NCI-H1694 treated with DMSO at 0.1 percent for 48 hours (cell line): ENCODE measurements at regions not wholly inside any gene's neighbourhood (a gene's known extent, or its start where the extent isn't known, plus 50 kb on each side); places are given as distances from the start of the nearest gene placed in this dataset.

ENCODE experiments used
- DNase-seq: peaks from one replicate; lab custom pipeline; 2025; lab: John Stamatoyannopoulos, UW

GRCh38 chr17:73694491-73694890, 50.2 kb upstream of the SDK2 start:
- no peak for DNase-seq

DNA sequence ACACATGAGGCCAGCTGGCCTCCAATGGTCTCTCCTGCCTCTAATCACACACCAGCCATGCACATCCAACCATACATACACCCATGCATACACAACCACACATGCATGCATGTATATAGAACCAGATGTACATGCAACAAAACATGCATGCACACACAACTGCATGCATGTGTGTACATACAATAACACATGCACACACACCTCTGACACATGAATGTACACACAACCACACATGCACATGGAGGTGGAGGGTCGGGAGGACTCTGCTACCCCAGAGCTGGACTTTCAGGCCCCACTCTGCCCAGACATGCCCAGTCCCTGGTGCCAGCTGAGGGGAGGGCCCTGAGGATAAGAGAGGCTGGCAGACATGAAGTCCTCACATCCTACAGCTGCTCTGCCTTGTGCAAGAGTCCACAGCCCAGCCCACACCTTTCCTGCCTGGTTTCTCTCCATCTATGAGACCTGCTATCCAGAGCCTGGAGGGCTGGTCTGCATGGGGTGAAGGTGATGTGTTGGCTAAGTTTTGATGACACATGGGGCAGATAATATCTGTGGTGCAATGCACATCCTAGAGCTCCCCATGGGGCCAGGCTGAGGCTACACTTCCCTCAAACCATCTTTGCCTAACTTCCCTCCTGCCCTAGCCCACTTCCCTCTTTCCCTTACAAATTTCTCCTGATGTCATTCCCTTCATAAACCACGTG, 50.9 kb upstream of the SDK2 start:
- no peak for DNase-seq

GRCh38 chr17:73696251-73696650, 52.0 kb upstream of the SDK2 start:
- no peak for DNase-seq

- no peak for DNase-seq
These were observed 53.6 kb upstream of the SDK2 start for GRCh38 chr17:73697872-73698271.

DNA sequence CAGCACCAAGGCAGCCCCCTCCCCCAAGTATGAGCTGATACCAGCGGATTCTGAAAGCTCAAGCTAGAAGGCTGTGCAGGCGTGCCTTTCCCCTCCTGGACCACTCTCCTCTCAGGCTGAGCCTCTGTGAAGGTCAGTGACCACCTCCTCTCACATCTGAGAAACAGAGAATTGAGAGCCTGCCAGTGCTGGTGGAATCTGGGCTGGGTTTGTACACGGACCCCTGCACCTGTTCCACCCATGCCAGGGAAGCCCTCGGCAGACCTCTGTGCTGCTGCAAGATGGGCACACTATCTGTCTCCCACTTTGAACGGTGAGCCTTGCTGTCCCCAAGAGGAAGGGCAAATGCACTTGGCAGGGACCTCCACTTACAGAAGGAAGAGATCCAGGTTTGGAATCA, 54.7 kb upstream of the SDK2 start:
- DNase-seq = no peak

- DNase-seq = no peak
These were observed 57.5 kb upstream of the SDK2 start for GRCh38 chr17:73701701-73702100.

GRCh38 chr17:73703192-73703591, 58.9 kb upstream of the SDK2 start:
- no peak for DNase-seq

GRCh38 chr17:73703917-73704316, 59.7 kb upstream of the SDK2 start:
- no peak for DNase-seq

DNA sequence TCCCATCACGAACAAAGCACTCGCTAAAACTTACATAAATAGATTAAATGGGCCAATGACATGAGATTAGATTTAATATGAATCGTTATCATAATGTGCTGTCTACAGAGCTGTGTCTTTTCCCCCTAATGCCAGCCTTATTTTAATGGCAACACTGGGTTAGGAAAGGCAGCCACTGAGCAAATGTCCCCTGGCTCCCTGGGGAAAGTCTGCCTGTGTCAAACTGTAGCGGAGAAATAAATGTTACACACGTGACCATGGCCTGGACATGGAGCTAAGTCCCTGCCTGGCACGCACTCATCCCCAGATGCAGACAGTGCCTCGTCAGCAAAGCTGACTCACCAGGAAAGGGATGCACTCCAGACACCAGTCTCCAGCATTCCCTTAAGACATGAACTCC, 61.3 kb upstream of the SDK2 start:
- no peak for DNase-seq

DNA sequence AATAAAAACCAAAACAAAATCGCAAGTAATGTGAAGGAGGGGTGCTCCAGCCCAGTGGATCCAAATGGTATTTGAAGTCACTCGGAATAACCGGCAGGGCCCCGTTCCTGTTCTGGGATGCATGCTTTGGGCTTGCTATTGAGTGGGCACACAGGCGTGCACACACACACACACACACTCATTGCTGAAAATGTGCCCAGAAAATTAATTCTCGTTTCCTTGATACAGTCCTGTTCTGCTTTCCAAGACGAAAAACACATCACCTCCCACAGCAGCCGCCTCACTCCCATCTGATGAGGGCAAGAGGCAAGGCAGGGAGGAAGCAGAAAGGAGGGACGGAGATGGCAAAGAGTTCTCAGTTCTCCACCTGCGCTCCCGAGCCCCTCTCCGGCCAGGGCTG, 62.2 kb upstream of the SDK2 start:
- no peak for DNase-seq

DNA sequence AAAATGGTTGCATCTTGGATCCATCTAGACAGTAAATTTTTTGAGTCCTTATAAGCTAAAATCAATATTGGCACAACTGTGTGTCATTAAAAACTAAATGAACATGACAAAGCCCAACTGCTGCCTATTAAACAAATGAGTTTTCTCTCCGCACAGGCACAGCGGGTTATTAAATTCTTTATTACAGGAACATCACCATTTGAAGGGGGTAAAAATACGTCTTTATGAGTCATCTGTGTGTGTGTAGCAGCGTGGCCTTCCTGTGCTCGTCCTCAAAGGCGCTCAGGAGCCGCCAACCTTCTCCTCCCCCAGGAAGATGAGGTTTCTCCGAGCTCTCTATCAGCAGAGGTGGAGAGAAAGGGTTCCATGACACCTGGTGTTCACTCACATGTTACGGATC, 62.6 kb upstream of the SDK2 start:
- DNase-seq = no peak

- no peak for DNase-seq
These were observed 63.1 kb upstream of the SDK2 start for GRCh38 chr17:73707358-73707757.

DNA sequence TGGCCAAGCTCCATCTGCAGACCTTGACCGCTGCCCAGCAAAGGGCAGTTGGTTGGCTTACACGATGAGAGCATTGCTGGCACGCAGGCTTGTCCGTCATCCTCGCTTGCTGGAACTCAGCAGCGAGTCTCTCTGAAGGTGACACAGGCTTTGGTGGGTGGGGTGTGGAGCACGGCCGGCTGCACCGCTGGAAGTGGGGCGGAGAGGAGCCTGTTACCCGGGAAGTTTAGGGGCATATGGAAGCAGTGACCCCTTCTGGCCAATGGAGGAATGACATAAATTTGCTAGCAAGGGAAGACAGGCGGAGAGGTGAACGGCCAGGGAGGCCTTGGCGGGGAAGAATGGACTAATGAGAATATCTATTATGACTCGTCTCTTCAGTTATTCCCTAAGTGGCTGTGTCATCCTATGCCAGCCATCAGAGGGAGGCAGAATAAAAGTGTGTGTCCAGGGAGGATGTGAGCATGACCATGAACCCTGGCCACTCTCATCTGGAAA, 65.9 kb upstream of the SDK2 start:
- DNase-seq = peak; percentile 51

DNA sequence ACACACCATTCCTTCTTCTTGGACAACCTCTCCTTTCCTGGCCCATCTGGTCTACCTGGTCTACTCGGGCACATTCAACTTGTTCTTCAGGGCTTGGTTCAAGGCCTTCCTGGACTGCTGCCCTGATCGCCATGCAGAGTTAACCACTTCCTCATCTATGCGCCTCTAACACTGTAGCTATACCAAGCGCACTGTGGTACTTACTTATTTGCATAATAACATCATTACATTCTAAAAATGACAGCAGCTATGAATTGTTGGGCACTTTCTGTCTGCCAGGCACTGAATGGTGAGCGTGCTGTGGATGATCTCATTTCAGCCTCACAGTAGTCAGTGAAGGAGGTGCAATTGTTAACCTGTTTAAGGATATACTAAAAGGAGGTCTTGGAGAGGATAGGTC, 66.9 kb upstream of the SDK2 start:
- DNase-seq = no peak

DNA sequence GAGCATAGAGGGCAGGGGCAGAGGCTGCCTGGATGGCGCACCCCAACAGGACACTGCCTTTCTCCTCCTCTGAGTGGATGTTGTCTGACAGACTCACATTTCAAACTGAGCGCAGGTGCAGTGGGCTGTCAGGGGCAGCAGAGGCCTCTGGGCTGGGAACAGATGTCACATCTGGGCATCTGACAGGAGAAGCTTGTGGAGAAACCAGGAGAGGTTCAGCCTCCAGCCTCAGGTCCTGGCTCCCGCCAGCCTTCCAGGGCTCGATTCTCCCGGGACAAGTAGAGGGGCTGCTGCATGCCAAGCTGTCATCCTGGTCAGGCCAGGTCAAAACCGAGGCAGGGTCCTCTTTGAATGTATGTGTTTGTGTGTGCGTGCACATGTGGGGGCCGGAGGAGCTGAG, 67.7 kb upstream of the SDK2 start:
- no peak for DNase-seq

- no peak for DNase-seq
These were observed 68.9 kb upstream of the SDK2 start for GRCh38 chr17:73713136-73713535.

GRCh38 chr17:73715769-73716168, 71.5 kb upstream of the SDK2 start:
- no peak for DNase-seq

- DNase-seq = no peak
These were observed 73.4 kb upstream of the SDK2 start for GRCh38 chr17:73717690-73718089.

DNA sequence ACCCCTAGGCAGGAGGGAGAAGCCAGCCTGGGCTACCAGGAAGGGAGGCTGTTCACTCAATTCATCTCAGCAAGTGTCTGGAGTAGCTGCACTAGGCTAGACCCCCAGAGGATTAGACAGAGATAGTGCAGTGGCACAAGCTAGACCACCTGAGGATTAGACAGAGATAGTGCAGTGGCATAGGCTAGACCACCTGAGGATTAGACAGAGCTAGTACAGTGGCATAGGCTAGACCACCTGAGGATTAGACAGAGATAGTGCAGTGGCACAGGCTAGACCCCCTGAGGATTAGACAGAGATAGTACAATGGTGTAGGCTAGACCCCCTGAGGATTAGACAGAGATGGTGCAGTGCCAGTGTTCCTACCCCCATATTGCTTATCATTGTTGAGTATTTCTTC, 74.1 kb upstream of the SDK2 start:
- DNase-seq = no peak

DNA sequence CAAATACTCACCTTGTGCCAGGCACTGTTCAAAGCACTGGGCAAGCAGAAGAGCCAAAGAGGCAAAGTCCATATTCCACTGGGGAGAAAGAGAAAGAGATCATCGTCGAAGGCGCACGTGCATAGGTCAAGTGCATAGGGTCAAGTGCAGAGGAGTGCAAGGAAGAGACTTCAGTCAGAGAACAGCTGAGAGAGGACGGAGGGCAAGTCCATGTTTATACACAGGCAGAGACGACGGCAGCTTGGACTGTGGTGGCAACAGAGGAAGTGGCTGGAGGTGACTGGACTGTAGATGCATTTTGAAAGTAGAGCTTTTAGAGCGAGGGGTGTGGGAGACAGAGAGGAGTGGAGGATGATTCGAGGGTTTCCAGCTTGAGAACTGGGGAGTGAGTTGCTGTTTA, 74.7 kb upstream of the SDK2 start:
- DNase-seq = no peak

DNA sequence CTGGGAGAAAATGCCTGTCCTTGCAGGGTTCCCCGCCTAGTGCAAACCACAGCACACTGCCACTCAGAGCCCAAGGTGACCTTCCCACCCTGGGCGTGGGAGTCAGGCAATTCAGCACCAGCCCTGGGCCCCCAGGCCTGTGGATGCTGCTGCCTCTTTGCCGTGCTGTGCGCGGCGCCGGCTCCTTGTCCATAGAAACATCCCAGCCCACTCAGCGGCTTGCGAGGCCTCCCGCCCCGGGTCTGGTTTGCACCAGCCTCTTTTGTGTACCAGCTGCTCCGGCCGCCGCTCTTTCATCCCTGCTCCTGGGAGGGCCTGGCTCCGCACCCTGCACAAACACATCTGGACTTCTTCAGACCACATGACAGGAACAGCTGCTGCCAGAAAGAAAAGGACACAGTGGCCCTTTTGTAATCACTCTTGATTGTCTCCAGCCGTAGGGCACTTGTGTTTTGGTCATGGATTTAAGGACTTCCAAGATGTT, 75.4 kb upstream of the SDK2 start:
- no peak for DNase-seq

GRCh38 chr17:73720187-73720834, 76.1 kb upstream of the SDK2 start:
- DNase-seq = no peak

DNA sequence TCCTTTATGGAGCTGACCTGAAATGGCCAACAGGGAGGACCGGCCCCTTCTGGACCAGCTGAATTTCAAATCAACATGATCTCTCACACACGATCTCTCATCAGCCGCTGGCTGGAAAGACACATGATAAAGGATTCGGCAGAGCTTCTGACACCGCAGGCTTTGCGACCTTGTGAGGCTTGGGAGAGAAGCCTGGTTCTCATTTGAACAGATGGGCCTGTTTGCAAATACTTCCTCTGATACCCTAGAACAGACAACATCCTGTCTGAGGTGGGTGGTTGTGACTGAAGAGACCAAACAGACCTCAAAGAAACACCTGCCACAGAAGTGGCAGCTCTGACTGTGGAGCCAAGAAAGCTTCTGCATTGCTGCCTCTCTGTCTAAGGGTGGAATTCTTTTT, 77.9 kb upstream of the SDK2 start:
- peak; percentile 49 for DNase-seq

DNA sequence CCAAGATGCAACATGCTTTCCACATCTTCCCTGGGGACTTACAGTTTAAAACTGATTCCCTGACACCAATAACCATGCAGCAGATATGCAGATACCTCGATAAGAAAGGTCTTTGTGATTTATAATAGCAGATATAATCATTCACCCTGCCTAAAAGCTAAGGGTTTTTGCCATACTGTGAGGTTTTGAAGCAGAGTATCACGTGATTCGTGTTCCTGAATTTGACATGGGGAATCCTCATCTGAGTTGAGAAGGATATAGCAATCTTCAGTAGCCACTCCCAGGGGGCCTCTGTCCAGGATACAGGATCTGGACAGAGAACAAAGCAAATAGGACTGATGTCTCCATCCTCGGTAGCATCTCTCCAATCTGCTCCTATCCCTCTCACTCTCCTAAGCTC, 79.1 kb upstream of the SDK2 start:
- no peak for DNase-seq
